HG02759 (cell line): ENCODE measurements at regions not wholly inside any gene's neighbourhood (a gene's known extent, or its start where the extent isn't known, plus 50 kb on each side); places are given as distances from the start of the nearest gene placed in this dataset.
"Not testable (repeated sequence)": the region's sequence is repeated elsewhere in the genome, so short reads cannot be mapped to it uniquely, and the experiment has no call there.

Source experiments
- ATAC-seq: cut with Tn5 transposase; IDR thresholded peaks from one replicate; pipeline ENCODE4 v1.9.1; 2021; ENCODE audit warnings: mild to moderate bottlenecking, moderate library complexity; ENCODE audit not compliant: unreplicated experiment

- peak; percentile 21 for ATAC-seq
These were observed 110.0 kb downstream of the DYRK2 start for GRCh38 chr12:67758521-67758920.

- ATAC-seq: no peak
These were observed 111.3 kb downstream of the DYRK2 start for GRCh38 chr12:67759829-67760228.

GRCh38 chr12:67760586-67761275 lies 112.2 kb downstream of the DYRK2 start:
- no peak for ATAC-seq

- ATAC-seq: no peak
These were observed 113.0 kb downstream of the DYRK2 start for GRCh38 chr12:67761566-67761965.

GRCh38 chr12:67764055-67764454 lies 115.5 kb downstream of the DYRK2 start:
- no peak for ATAC-seq

- no peak for ATAC-seq
These were observed 116.5 kb downstream of the DYRK2 start for GRCh38 chr12:67764946-67765619.

- no peak for ATAC-seq
These were observed 117.5 kb downstream of the DYRK2 start for GRCh38 chr12:67765776-67766766.

- ATAC-seq: no peak
These were observed 124.0 kb downstream of the DYRK2 start for GRCh38 chr12:67772267-67773169.

GRCh38 chr12:67773896-67774295 lies 125.4 kb downstream of the DYRK2 start:
- ATAC-seq: no peak

GRCh38 chr12:67774983-67775587 lies 126.5 kb downstream of the DYRK2 start:
- ATAC-seq: no peak

- no peak for ATAC-seq
These were observed 132.1 kb downstream of the DYRK2 start for GRCh38 chr12:67780580-67781084.

- ATAC-seq: no peak
These were observed 134.0 kb downstream of the DYRK2 start for GRCh38 chr12:67782573-67782972.

GRCh38 chr12:67783393-67783792 lies 134.8 kb downstream of the DYRK2 start:
- ATAC-seq: no peak

GRCh38 chr12:67784831-67785230 lies 136.3 kb downstream of the DYRK2 start:
- no peak for ATAC-seq

- ATAC-seq: no peak
These were observed 137.5 kb downstream of the DYRK2 start for GRCh38 chr12:67786086-67786485.

GRCh38 chr12:67788118-67788517 lies 139.6 kb downstream of the DYRK2 start:
- no peak for ATAC-seq

- ATAC-seq: no peak
These were observed 140.7 kb downstream of the DYRK2 start for GRCh38 chr12:67789266-67789665.

GRCh38 chr12:67790660-67791059 lies 142.1 kb downstream of the DYRK2 start:
- no peak for ATAC-seq

GRCh38 chr12:67791362-67791761 lies 142.8 kb downstream of the DYRK2 start:
- ATAC-seq: not testable (repeated sequence)

- no peak for ATAC-seq
These were observed 143.6 kb downstream of the DYRK2 start for GRCh38 chr12:67792185-67792584.
